GM23338 (cell line): ENCODE measurements at regions not wholly inside any gene's neighbourhood (a gene's known extent, or its start where the extent isn't known, plus 50 kb on each side); places are given as distances from the start of the nearest gene placed in this dataset.

Source experiments
- ATAC-seq: fragments of 200-7000 bp; cut with Tn5 transposase; 3 replicates; pipeline ENCODE4 v1.9.1; 2020
- DNase-seq: peaks from one replicate; pipeline ENCODE4 v3.0.0-alpha.2; 2015; ENCODE audit warnings: low spot score
- H2AFZ ChIP-seq: fragments of 200-600 bp; sonication (generic); 2 replicates; pipeline ENCODE4 v1.8.0; 2016; ENCODE audit warnings: antibody characterized with exemption, mild to moderate bottlenecking, moderate library complexity
- H3F3A ChIP-seq: fragments of 200-600 bp; sonication (generic); replicated peaks from 2 replicates; pipeline ENCODE4 v1.8.0; 2017; ENCODE audit warnings: antibody characterized with exemption, mixed run types, low read depth
- H3K27ac ChIP-seq: fragments of 200-600 bp; sonication (generic); 2 replicates; pipeline ENCODE4 v1.6.1; 2016; ENCODE audit warnings: low read depth
- H3K27me3 ChIP-seq: fragments of 200-600 bp; sonication (generic); 2 replicates; pipeline ENCODE4 v1.8.0; 2016; ENCODE audit warnings: mild to moderate bottlenecking, mixed run types, moderate library complexity; ENCODE audit not compliant: insufficient read depth
- H3K36me3 ChIP-seq: fragments of 200-600 bp; sonication (generic); 2 replicates; pipeline ENCODE4 v1.8.0; 2016; ENCODE audit warnings: mild to moderate bottlenecking; ENCODE audit not compliant: insufficient read depth
- H3K4me1 ChIP-seq: fragments of 200-600 bp; sonication (generic); 2 replicates; pipeline ENCODE4 v1.8.0; 2016; ENCODE audit warnings: mild to moderate bottlenecking, moderate library complexity; ENCODE audit not compliant: insufficient read depth
- H3K4me2 ChIP-seq: fragments of 200-600 bp; sonication (generic); 2 replicates; pipeline ENCODE4 v1.7.1; 2017; ENCODE audit warnings: mixed run types
- H3K4me3 ChIP-seq: fragments of 200-600 bp; sonication (generic); 2 replicates; pipeline ENCODE4 v1.6.1; 2016; ENCODE audit warnings: mixed run types
- H3K79me2 ChIP-seq: fragments of 200-600 bp; sonication (generic); replicated peaks from 2 replicates; pipeline ENCODE4 v1.8.0; 2017; ENCODE audit warnings: mild to moderate bottlenecking; ENCODE audit not compliant: insufficient read depth
- H3K9me2 ChIP-seq: fragments of 200-600 bp; sonication (generic); 2 replicates; pipeline ENCODE4 v1.8.0; 2017; ENCODE audit not compliant: insufficient read depth
- H4K20me1 ChIP-seq: fragments of 200-600 bp; sonication (generic); replicated peaks from 2 replicates; pipeline ENCODE4 v1.8.0; 2017; ENCODE audit warnings: mild to moderate bottlenecking; ENCODE audit not compliant: insufficient read depth
- H3K27ac Mint-ChIP-seq: 2 replicates; pipeline ENCODE4 v1.8.0; 2020; ENCODE audit warnings: inconsistent platforms, mild to moderate bottlenecking, moderate library complexity, mixed read lengths
- H3K27me3 Mint-ChIP-seq: 3 replicates; pipeline ENCODE4 v1.8.0; 2022; ENCODE audit warnings: low read depth, mild to moderate bottlenecking, moderate library complexity, mixed read lengths, inconsistent platforms; ENCODE audit not compliant: insufficient read depth, poor library complexity
- H3K36me3 Mint-ChIP-seq: 3 replicates; pipeline ENCODE4 v1.8.0; 2021; ENCODE audit warnings: low read depth, mild to moderate bottlenecking, inconsistent platforms, moderate library complexity, mixed read lengths
- H3K4me1 Mint-ChIP-seq: 3 replicates; pipeline ENCODE4 v1.8.0; 2020; ENCODE audit warnings: mild to moderate bottlenecking, inconsistent platforms, mixed read lengths
- H3K4me3 Mint-ChIP-seq: 3 replicates; pipeline ENCODE4 v1.8.0; 2021; ENCODE audit warnings: moderate library complexity, mild to moderate bottlenecking, inconsistent platforms, mixed read lengths
- H3K9me3 Mint-ChIP-seq: 3 replicates; pipeline ENCODE4 v1.8.0; 2020; ENCODE audit warnings: moderate library complexity, mild to moderate bottlenecking, inconsistent platforms, mixed read lengths
- EZH2 ChIP-seq: fragments of 200-600 bp; sonication (generic); IDR thresholded peaks from one replicate; pipeline ENCODE4 v1.8.0; 2017; ENCODE audit warnings: antibody characterized with exemption, mild to moderate bottlenecking, low read depth; ENCODE audit not compliant: unreplicated experiment
- EZH2phosphoT487 ChIP-seq: fragments of 200-600 bp; sonication (generic); IDR thresholded peaks from one replicate; pipeline ENCODE4 v1.8.1; 2018; ENCODE audit warnings: antibody characterized with exemption; ENCODE audit not compliant: unreplicated experiment
- JUNB ChIP-seq: IDR thresholded peaks from one replicate; pipeline ENCODE4 v1.6.1; 2016; ENCODE audit warnings: antibody characterized with exemption; ENCODE audit not compliant: unreplicated experiment
- NANOG ChIP-seq: IDR thresholded peaks from 2 replicates; pipeline ENCODE4 v1.6.1; 2016; ENCODE audit warnings: antibody characterized with exemption, borderline replicate concordance
- STAT1 ChIP-seq: IDR thresholded peaks from one replicate; pipeline ENCODE4 v1.6.1; 2016; ENCODE audit warnings: antibody characterized with exemption; ENCODE audit not compliant: unreplicated experiment
- ZNF331 ChIP-seq: fragments of 250-450 bp; sonication (Bioruptor Pico); IDR thresholded peaks from 2 replicates; pipeline ENCODE4 v1.5.0; 2020; ENCODE audit warnings: low read depth, mild to moderate bottlenecking, moderate library complexity
- TF ChIP-seq, protein P1 (sequence below): fragments of 250-450 bp; sonication (Bioruptor Pico); IDR thresholded peaks from 2 replicates; pipeline ENCODE4 v1.5.0; 2020; ENCODE audit warnings: mild to moderate bottlenecking, moderate library complexity
- TF ChIP-seq, protein P2 (sequence below), 2 experiments: fragments of 200-600 bp in 1 of 2; sonication (generic) in 1 of 2; conservative IDR thresholded peaks; 2 replicates each; pipeline versions ENCODE4 v1.5.1 to v1.6.1; 2016 to 2017; ENCODE audit warnings: antibody characterized with exemption in 2 of 2, low read depth in 2 of 2, mild to moderate bottlenecking in 2 of 2, moderate library complexity in 1 of 2
- TF ChIP-seq, protein P3 (sequence below): IDR thresholded peaks from 2 replicates; pipeline ENCODE4 v1.6.1; 2016; ENCODE audit warnings: antibody characterized with exemption
- TF ChIP-seq, protein P4 (sequence below): IDR thresholded peaks from one replicate; pipeline ENCODE4 v1.6.1; 2018; ENCODE audit warnings: antibody characterized with exemption; ENCODE audit not compliant: unreplicated experiment

DNA sequence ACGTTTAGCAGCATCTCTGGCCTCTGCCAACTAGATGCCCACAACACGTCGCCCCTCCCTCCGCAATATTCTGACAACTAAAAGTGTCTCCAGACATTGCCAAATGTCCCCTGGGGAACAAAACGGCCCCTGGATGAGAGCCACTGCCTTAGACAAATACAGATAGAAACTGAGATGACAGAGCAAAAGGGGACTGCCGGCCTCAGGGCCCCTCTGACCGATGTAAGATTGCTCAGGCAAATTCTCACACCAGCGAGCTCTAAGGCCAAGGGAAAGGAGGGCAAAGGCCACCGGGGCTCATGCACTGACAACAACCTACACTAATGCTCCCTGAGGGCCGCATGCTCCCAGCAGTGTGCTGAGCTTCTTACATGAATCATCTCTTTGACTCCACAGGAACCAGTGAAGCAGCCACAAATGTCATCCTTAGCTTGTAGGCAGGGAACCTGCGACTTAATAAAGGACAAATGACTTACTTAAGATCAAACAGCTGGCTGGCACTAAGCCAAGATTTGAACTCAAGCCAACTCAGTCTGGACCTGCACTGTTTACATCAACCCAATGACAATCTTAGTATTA lies 228.5 kb downstream of the TTC32 start (continued):
- TF ChIP-seq, protein P1, sequence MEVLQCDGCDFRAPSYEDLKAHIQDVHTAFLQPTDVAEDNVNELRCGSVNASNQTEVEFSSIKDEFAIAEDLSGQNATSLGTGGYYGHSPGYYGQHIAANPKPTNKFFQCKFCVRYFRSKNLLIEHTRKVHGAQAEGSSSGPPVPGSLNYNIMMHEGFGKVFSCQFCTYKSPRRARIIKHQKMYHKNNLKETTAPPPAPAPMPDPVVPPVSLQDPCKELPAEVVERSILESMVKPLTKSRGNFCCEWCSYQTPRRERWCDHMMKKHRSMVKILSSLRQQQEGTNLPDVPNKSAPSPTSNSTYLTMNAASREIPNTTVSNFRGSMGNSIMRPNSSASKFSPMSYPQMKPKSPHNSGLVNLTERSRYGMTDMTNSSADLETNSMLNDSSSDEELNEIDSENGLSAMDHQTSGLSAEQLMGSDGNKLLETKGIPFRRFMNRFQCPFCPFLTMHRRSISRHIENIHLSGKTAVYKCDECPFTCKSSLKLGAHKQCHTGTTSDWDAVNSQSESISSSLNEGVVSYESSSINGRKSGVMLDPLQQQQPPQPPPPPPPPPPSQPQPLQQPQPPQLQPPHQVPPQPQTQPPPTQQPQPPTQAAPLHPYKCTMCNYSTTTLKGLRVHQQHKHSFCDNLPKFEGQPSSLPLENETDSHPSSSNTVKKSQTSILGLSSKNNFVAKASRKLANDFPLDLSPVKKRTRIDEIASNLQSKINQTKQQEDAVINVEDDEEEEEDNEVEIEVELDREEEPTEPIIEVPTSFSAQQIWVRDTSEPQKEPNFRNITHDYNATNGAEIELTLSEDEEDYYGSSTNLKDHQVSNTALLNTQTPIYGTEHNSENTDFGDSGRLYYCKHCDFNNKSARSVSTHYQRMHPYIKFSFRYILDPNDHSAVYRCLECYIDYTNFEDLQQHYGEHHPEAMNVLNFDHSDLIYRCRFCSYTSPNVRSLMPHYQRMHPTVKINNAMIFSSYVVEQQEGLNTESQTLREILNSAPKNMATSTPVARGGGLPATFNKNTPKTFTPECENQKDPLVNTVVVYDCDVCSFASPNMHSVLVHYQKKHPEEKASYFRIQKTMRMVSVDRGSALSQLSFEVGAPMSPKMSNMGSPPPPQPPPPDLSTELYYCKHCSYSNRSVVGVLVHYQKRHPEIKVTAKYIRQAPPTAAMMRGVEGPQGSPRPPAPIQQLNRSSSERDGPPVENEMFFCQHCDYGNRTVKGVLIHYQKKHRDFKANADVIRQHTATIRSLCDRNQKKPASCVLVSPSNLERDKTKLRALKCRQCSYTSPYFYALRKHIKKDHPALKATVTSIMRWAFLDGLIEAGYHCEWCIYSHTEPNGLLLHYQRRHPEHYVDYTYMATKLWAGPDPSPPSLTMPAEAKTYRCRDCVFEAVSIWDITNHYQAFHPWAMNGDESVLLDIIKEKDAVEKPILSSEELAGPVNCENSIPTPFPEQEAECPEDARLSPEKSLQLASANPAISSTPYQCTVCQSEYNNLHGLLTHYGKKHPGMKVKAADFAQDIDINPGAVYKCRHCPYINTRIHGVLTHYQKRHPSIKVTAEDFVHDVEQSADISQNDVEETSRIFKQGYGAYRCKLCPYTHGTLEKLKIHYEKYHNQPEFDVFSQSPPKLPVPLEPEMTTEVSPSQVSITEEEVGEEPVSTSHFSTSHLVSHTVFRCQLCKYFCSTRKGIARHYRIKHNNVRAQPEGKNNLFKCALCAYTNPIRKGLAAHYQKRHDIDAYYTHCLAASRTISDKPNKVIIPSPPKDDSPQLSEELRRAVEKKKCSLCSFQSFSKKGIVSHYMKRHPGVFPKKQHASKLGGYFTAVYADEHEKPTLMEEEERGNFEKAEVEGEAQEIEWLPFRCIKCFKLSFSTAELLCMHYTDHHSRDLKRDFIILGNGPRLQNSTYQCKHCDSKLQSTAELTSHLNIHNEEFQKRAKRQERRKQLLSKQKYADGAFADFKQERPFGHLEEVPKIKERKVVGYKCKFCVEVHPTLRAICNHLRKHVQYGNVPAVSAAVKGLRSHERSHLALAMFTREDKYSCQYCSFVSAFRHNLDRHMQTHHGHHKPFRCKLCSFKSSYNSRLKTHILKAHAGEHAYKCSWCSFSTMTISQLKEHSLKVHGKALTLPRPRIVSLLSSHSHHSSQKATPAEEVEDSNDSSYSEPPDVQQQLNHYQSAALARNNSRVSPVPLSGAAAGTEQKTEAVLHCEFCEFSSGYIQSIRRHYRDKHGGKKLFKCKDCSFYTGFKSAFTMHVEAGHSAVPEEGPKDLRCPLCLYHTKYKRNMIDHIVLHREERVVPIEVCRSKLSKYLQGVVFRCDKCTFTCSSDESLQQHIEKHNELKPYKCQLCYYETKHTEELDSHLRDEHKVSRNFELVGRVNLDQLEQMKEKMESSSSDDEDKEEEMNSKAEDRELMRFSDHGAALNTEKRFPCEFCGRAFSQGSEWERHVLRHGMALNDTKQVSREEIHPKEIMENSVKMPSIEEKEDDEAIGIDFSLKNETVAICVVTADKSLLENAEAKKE (CRISPR knock-in tag): no peak

DNA sequence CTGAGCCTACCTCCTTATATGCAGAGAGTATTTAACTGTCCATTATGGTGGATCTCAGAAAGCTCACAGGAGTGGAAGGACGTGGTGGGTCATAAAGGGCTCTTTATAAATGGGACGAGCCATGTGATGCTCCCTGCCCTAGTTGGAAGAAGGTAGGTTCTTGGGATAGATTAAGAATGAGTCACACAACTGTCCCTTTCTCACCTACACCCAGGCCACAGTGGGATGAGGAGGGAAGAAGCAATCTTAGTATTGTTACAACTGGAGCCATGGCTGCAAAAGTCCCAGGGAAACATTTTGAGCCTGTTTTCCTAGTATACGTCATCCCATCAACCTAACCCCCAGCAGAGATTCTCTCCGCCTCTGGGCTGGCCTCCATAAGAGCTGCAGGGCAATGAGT lies 229.9 kb downstream of the TTC32 start:
- Histone ChIP-seq H3K4me2 (no peak overlapping the region), H4K20me1 (no peaks in the 10 kb centered on the region), H3K4me3 (no peak overlapping the region), H3K79me2 (no peaks in the 10 kb centered on the region), H3K27ac (no peak overlapping the region), H3K4me1 (no peaks in the 10 kb centered on the region), H3K27me3 (no peaks in the 10 kb centered on the region), H2AFZ (no peak overlapping the region), H3K36me3 (no peaks in the 10 kb centered on the region), H3F3A (no peaks in the 10 kb centered on the region), H3K9me2 (0 out of 2 replicates have a peak, but pooled peaks cover 6% of the 10 kb centered on the region)
- Mint-ChIP-seq H3K27ac (no peak overlapping the region), H3K9me3 (no peaks in the 10 kb centered on the region), H3K36me3 (no peaks in the 10 kb centered on the region), H3K4me3 (no peak overlapping the region), H3K4me1 (no peaks in the 10 kb centered on the region), H3K27me3 (peaks cover 2% of the 10 kb centered on the region)
- ATAC-seq (no peak), DNase-seq (no peak)
- TF ChIP-seq ZNF331 (CRISPR knock-in tag) (no peak), EZH2phosphoT487 (no peak), NANOG (no peak), EZH2 (no peak), JUNB (no peak), STAT1 (no peak)
- TF ChIP-seq, protein P2, sequence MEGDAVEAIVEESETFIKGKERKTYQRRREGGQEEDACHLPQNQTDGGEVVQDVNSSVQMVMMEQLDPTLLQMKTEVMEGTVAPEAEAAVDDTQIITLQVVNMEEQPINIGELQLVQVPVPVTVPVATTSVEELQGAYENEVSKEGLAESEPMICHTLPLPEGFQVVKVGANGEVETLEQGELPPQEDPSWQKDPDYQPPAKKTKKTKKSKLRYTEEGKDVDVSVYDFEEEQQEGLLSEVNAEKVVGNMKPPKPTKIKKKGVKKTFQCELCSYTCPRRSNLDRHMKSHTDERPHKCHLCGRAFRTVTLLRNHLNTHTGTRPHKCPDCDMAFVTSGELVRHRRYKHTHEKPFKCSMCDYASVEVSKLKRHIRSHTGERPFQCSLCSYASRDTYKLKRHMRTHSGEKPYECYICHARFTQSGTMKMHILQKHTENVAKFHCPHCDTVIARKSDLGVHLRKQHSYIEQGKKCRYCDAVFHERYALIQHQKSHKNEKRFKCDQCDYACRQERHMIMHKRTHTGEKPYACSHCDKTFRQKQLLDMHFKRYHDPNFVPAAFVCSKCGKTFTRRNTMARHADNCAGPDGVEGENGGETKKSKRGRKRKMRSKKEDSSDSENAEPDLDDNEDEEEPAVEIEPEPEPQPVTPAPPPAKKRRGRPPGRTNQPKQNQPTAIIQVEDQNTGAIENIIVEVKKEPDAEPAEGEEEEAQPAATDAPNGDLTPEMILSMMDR (conservative IDR thresholded peaks at IDR 0.05; ENCODE audit: low read depth in 2 of 2): no peak
- TF ChIP-seq, protein P3, sequence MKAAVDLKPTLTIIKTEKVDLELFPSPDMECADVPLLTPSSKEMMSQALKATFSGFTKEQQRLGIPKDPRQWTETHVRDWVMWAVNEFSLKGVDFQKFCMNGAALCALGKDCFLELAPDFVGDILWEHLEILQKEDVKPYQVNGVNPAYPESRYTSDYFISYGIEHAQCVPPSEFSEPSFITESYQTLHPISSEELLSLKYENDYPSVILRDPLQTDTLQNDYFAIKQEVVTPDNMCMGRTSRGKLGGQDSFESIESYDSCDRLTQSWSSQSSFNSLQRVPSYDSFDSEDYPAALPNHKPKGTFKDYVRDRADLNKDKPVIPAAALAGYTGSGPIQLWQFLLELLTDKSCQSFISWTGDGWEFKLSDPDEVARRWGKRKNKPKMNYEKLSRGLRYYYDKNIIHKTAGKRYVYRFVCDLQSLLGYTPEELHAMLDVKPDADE: no peak
- TF ChIP-seq, protein P4, sequence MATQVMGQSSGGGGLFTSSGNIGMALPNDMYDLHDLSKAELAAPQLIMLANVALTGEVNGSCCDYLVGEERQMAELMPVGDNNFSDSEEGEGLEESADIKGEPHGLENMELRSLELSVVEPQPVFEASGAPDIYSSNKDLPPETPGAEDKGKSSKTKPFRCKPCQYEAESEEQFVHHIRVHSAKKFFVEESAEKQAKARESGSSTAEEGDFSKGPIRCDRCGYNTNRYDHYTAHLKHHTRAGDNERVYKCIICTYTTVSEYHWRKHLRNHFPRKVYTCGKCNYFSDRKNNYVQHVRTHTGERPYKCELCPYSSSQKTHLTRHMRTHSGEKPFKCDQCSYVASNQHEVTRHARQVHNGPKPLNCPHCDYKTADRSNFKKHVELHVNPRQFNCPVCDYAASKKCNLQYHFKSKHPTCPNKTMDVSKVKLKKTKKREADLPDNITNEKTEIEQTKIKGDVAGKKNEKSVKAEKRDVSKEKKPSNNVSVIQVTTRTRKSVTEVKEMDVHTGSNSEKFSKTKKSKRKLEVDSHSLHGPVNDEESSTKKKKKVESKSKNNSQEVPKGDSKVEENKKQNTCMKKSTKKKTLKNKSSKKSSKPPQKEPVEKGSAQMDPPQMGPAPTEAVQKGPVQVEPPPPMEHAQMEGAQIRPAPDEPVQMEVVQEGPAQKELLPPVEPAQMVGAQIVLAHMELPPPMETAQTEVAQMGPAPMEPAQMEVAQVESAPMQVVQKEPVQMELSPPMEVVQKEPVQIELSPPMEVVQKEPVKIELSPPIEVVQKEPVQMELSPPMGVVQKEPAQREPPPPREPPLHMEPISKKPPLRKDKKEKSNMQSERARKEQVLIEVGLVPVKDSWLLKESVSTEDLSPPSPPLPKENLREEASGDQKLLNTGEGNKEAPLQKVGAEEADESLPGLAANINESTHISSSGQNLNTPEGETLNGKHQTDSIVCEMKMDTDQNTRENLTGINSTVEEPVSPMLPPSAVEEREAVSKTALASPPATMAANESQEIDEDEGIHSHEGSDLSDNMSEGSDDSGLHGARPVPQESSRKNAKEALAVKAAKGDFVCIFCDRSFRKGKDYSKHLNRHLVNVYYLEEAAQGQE: no peak
